ENCODE measurements at regions not wholly inside any gene's neighbourhood (a gene's known extent, or its start where the extent isn't known, plus 50 kb on each side); places are given as distances from the start of the nearest gene placed in this dataset.

- DNase-seq: no peak
Measured at GRCh38 chr5:30932273-30933017, 261.0 kb upstream of the CDH6 start.

DNA sequence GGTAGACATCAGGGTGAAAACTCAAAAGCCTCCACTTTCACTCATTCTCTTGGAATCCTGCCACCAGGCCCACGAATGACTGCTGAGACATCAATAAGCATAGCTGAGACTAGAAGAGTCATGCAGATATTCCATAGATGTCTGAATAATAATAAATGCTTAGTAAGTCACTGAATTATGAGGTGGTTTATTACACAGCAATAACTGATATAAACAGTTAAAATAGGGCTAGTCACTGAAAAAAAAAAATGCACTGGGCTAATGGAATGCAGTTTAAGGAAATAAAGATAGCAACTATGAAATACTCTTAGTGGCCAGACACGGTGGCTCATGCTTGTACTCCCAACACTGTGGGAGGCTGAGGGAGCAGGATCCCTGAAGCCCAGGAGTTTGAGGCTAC lies 262.8 kb upstream of the CDH6 start:
- no peak for DNase-seq

DNA sequence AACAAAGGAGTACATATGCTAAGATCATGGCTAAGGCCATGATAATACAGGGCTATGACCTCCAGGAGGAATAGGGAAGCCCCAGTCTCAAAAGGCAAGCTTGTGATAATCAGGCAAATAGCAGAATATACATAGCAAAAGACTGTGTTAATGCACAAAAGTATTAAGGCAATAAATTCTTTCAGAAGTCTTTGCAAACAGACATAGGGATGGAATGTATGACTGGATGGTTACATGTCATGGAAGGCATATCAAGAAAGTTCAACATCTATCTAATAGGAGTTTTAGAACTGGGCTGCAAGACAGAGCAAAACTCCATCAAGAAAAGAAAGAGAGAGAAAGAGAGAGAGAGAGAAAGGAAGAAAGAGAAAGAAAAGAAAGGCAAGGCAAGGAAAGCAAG lies 264.5 kb upstream of the CDH6 start:
- DNase-seq: no peak

DNA sequence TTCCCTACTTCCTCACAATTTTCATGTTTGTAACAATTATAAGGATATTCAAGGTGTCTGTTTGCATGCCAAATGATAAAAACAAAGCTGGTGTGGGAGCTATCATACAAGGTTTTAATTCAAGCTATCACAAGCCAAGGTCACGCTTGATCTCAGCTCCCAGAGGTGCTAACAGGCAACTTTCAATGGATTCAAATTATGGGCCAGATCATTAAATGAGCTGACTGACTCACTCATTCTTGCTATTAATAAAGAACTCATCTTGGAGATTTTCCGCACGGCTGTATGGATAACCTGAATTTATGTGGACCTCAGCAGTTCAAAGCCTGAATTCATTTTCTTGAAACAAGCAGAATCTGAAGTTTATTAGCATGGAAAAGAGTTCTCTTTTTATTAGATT lies 267.3 kb upstream of the CDH6 start:
- no peak for DNase-seq

GRCh38 chr5:30921388-30921787 lies 272.1 kb upstream of the CDH6 start:
- no peak for DNase-seq

DNA sequence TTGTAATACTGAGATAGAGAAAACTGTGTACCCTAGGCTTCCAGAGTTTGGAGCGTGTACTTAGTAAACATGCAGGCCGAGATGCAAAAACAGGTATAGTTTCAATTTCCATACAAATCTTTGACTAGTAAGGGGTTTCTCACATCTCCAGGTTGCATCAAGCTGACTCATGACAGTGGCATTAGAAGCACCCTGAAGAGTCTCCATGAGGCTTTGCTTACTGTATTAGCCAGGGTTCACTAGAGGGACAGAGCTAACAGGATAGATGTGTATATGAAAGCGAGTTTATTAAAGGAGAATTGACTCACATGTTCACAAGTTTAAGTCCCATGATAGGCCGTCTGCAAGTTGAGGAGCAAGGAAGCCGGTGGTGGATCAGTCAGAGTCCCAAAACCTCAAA lies 275.3 kb upstream of the CDH6 start:
- DNase-seq: no peak

DNA sequence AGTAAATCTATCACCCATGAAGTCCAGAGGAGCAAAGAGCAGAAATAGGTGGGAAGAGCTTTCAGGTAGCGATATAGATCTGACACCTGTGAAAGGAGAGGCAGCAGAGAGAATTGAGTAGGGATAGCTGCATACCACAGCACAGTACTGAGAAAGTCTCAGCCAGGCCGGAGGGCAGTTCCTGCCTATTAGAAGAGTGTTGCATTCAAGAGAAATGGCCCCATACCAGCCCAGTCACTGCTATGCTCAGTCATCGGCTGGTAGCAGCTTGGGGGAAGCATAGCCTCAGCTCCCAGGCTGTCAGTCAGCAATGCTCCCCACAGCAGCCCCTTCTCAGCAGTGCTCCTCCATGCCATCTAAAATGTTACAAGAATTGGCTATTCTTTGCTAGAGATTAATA lies 285.1 kb upstream of the CDH6 start:
- DNase-seq: no peak

DNA sequence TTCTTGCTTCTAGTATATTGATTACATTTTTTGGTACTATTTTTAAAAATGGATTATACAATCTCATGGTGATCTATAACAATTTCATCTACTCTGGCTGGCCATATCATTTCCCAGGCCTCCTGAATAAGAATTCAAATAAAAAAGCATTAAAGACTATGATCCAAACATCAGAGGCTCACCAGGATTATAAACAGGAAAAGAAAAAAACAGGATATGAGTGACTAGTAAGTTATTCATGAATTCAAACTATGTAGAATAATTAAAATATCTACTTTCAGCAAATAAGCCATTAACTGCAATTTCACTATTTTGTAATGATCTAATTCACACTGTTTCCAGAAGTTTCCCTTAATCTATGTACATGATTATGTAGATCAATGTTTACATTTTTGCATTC lies 293.1 kb upstream of the CDH6 start:
- DNase-seq: no peak

DNA sequence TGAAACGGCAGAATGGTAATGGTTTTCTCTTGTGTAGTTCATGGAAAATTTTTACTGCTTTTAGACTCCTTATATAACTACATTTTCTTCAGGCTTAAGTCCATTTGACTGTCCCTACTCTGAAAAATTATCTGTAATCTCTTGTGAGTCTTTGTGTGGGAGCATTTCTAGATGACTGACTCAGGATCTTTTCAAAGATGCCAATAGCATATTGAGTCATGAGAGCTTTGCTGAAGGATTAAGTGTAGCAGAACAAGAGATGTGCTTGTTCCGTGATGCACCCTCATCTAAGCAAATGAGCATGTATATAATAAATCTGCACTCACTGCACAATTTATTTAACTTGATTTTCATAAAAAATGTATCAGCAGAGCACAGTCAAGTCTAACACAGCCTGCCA lies 298.7 kb upstream of the CDH6 start:
- DNase-seq: no peak

DNA sequence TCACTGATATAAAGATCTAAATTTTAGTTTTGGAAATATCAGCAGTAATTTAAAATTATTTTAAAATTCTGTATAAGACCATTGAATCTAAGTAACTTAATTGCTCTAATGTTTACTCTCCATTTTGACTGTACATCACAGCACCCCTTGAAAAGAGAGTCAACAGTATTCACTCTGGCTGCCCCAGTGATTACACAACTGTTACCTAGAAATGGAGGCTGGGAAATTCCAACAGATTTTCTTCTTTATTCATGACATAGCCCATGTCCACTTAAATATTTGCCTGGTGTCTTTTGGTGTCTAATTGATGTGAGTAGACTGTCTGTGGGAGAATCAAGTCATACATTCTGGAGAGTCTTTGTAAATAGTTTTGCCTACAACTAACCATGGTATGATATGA lies 301.8 kb upstream of the CDH6 start:
- no peak for DNase-seq

DNA sequence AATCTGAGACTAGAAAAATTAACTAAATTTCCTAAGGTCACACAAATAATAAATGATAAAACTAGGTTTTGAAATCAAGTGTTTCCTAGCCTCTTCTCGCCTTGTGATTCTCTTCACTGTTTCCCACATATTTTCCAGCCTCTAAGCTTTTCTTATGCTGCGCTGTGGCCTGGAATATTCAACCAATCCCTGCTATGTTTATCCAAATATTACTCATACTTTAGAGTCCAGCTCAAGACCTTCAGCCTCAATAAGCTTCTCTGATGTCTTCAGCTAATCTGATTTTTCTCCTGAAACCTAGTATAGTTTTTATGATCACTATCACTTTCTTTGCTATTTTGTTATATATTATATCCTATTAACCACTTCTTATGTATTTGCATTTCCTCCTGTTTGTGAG lies 303.1 kb upstream of the CDH6 start:
- no peak for DNase-seq

DNA sequence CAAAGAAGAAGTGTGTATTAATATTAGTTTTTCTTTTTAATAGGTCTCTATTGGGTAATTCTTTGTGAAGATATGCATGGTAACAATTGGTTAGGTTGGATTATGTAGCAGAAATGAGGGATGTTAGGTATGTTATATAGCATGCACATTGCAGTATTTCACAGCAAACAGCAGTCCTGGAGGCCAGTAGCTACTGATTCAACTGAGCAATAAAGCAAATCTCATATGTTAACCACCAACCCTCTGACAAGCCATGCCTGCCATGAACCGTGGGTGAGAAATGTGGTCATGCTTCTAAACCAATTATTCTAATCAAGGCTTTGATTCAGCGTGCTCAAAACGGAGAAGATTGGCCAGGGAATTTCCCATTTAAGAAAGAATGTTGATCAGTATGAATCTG lies 313.0 kb upstream of the CDH6 start:
- no peak for DNase-seq

DNA sequence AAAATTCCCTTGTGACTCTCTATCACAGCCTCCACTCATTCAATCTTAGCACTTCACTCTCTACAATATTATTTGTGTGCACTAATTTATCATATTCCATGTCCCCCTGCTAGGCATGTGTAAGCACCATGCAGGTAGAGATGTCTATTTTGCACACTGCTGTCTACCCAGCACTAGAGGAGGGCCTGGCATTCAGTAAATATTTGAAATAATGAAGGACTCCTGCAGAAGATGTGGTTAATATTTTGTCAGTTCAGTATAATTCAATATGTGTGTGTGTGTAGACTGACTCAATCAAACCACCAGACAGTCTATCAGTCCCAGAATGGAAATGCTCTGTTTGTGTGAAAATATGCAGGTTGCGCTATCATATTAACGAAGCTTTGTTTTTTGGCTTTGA lies 313.6 kb upstream of the CDH6 start:
- DNase-seq: no peak

GRCh38 chr5:30878746-30879145 lies 314.7 kb upstream of the CDH6 start:
- DNase-seq: no peak

- DNase-seq: no peak
Measured at GRCh38 chr5:30878296-30878695, 315.2 kb upstream of the CDH6 start.

DNA sequence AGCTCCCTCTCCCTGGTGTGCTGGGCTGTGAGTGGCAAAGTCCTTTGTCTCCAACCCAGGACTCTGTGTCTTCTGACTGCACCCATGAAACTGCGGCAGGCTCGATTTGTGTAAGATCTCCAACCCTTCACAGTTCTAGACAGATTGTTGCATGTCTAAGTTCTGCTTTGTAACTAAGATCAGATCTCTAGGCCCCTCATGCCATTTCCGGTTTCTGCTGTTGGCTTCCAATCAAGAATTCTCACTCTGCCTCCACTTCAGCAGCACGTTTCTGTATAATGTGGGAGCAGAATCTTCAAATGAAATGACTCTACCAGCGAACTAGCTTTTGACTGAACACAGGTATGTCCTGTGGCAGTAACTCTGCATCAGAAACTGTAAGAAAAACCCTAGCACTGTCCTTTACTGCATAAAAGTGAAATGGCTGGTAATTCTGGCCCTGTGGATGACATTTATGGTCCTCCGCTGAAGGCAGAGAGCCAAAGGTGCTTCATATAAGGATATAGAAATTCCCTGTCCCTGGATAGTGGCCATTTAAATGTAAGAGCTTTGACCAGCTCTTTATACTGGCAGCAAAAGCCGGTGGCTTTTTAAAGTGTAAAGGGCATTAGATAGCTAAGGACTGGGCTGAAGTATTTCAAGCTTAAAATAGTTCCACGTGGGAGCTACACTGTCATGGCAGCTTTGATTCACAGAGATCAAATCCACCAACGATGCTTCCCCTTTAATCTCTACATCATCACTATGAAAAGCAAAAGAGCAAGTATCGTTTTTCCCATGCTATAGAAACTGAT lies 319.0 kb upstream of the CDH6 start:
- no peak for DNase-seq

- no peak for DNase-seq
Measured at GRCh38 chr5:30871196-30871595, 322.3 kb upstream of the CDH6 start.

GRCh38 chr5:30867711-30868110 lies 325.8 kb upstream of the CDH6 start:
- no peak for DNase-seq

DNA sequence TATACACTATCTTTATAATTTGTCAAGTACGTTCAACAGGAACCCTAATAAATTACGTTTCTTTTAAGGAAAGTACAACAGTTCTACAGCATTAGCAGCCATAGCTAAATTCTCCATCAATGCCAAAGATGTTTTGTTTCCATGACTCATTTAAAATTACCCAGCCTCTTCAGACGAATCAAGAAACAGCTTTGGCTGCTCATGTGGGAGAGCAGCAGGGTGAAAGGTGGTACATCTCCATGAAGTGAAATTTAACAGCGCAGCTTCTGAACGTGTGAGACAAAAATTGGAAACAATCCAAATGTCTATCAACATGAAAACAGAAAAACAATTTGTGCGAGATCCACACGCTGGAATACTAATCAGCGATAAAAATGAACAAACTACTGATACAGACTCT lies 327.3 kb upstream of the CDH6 start:
- DNase-seq: no peak

DNA sequence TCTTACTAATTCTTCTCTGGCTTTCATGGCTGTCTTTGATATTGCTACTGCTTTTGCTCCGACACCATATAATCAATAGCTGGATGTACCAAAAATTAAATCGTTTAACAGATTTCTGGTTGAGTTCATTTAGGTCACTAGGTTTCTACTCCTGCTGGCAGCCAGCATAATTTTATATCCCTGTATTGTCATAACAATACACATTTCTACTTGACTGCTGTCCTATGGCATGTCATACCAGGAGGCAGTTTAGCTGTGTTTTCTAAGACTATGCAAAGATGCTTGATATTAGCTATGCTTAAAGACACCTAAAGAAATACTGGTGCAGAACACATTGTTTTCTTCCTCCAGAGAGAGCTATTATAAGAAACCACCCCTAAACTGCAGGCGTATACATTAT lies 337.2 kb upstream of the CDH6 start:
- no peak for DNase-seq

- DNase-seq: no peak
Measured at GRCh38 chr5:30853158-30853557, 340.3 kb upstream of the CDH6 start.

DNA sequence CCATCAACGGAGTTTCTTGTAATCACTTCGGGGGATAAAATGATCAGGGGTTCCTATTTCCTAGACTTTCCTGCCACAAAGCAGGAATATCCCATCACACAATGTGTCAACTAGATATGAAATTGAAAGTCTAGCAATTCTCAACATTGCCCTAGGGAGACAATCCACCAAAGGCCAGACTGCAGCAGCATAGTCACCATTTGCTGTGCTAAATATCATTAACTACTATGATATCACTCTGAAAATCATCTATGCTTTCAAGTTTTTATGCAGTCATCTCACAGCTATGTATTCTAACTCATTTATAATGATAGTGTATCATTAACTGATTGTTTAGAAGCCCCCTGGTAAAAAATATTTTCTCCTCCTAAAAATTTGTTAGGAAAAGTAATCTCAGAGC lies 342.6 kb upstream of the CDH6 start:
- no peak for DNase-seq

GRCh38 chr5:30849931-30850710 lies 343.4 kb upstream of the CDH6 start:
- no peak for DNase-seq

GRCh38 chr5:30846171-30846570 lies 347.3 kb upstream of the CDH6 start:
- no peak for DNase-seq

Data from NCI-H1417 treated with DMSO at 0.1 percent for 48 hours (cell line).